ENCODE measurements at regions not wholly inside any gene's neighbourhood (a gene's known extent, or its start where the extent isn't known, plus 50 kb on each side); places are given as distances from the start of the nearest gene placed in this dataset.
"Not testable (repeated sequence)": the region's sequence is repeated elsewhere in the genome, so short reads cannot be mapped to it uniquely, and the experiment has no call there.

- not testable (repeated sequence) for TF ChIP-seq POLR2A, CTCF (IDR thresholded peaks at IDR 0.05)
Measured at GRCh38 chr12:68398689-68399088, 66.5 kb upstream of the MDM1 start.
